Progenitor cell of endocrine pancreas (in vitro differentiated cells): ENCODE measurements at regions not wholly inside any gene's neighbourhood (a gene's known extent, or its start where the extent isn't known, plus 50 kb on each side); places are given as distances from the start of the nearest gene placed in this dataset.
"Not testable (repeated sequence)": the region's sequence is repeated elsewhere in the genome, so short reads cannot be mapped to it uniquely, and the experiment has no call there.

Source experiments
- DNase-seq: peaks from one replicate; pipeline ENCODE4 v3.0.0; 2021; ENCODE audit warnings: low spot score; ENCODE audit not compliant: unreplicated experiment
- H3K27ac Mint-ChIP-seq: 2 replicates; pipeline ENCODE4 v1.8.0; 2021; ENCODE audit warnings: mild to moderate bottlenecking, moderate library complexity, mixed read lengths
- H3K27me3 Mint-ChIP-seq: 2 replicates; pipeline ENCODE4 v1.8.0; 2021; ENCODE audit warnings: mixed read lengths
- H3K36me3 Mint-ChIP-seq: 2 replicates; pipeline ENCODE4 v1.8.0; 2022; ENCODE audit warnings: mixed read lengths; ENCODE audit not compliant: insufficient read depth
- H3K4me1 Mint-ChIP-seq: 2 replicates; pipeline ENCODE4 v1.8.0; 2021; ENCODE audit warnings: low read depth, mixed read lengths
- H3K4me3 Mint-ChIP-seq: 2 replicates; pipeline ENCODE4 v1.8.0; 2021; ENCODE audit warnings: low read depth, mild to moderate bottlenecking, moderate library complexity, mixed read lengths
- H3K9me3 Mint-ChIP-seq: 2 replicates; pipeline ENCODE4 v1.8.0; 2021; ENCODE audit warnings: low read depth, mixed read lengths
- TF ChIP-seq, protein P1 (sequence below): fragments of 200-600 bp; sonication (generic); IDR thresholded peaks from one replicate; pipeline ENCODE4 v1.5.0; 2021; ENCODE audit warnings: antibody characterized with exemption, mild to moderate bottlenecking; ENCODE audit not compliant: unreplicated experiment

DNA sequence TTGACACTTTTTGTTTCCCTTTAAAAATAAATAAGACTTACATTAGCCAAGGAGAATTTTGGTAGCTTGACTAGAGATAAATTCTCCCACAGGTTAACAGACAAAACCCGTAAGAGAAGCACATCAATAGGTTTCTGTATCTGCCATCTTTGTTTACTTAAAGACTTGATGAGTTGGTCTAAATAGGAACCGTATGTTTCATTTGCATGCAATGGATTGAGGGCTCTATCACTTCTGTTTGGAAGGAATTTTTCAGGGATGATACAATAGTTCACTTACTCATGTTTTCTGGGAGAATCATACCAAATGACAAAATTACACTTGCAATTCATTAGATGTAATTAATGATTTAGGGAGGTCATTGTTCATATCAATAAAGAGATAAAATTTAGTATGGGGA, 631.5 kb upstream of the NR2F2 start:
- peaks cover 11% of the 10 kb centered on the region for H3K36me3 Mint-ChIP-seq
- H3K4me1 Mint-ChIP-seq, result no peaks in the 10 kb centered on the region
- no peak overlapping the region for H3K27ac Mint-ChIP-seq
- DNase-seq, result no peak
- H3K4me3 Mint-ChIP-seq, result no peak overlapping the region
- TF ChIP-seq, protein P1, sequence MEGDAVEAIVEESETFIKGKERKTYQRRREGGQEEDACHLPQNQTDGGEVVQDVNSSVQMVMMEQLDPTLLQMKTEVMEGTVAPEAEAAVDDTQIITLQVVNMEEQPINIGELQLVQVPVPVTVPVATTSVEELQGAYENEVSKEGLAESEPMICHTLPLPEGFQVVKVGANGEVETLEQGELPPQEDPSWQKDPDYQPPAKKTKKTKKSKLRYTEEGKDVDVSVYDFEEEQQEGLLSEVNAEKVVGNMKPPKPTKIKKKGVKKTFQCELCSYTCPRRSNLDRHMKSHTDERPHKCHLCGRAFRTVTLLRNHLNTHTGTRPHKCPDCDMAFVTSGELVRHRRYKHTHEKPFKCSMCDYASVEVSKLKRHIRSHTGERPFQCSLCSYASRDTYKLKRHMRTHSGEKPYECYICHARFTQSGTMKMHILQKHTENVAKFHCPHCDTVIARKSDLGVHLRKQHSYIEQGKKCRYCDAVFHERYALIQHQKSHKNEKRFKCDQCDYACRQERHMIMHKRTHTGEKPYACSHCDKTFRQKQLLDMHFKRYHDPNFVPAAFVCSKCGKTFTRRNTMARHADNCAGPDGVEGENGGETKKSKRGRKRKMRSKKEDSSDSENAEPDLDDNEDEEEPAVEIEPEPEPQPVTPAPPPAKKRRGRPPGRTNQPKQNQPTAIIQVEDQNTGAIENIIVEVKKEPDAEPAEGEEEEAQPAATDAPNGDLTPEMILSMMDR, result no peak
- no peaks in the 10 kb centered on the region for H3K27me3 Mint-ChIP-seq
- H3K9me3 Mint-ChIP-seq, result peaks cover 47% of the 10 kb centered on the region

GRCh38 chr15:95699578-95699977, 630.9 kb upstream of the NR2F2 start:
- H3K27me3 Mint-ChIP-seq, result no peaks in the 10 kb centered on the region
- peaks cover 9% of the 10 kb centered on the region for H3K36me3 Mint-ChIP-seq
- no peak for DNase-seq
- no peaks in the 10 kb centered on the region for H3K4me1 Mint-ChIP-seq
- peaks cover 47% of the 10 kb centered on the region for H3K9me3 Mint-ChIP-seq
- H3K27ac Mint-ChIP-seq, result no peak overlapping the region
- no peak overlapping the region for H3K4me3 Mint-ChIP-seq
- TF ChIP-seq, protein P1, result no peak

- H3K36me3 Mint-ChIP-seq, H3K27me3 Mint-ChIP-seq, H3K4me1 Mint-ChIP-seq, H3K4me3 Mint-ChIP-seq, H3K27ac Mint-ChIP-seq, DNase-seq: not testable (repeated sequence)
- H3K9me3 Mint-ChIP-seq, result peaks cover 46% of the 10 kb centered on the region
These were observed 629.8 kb upstream of the NR2F2 start for GRCh38 chr15:95700692-95701091.

DNA sequence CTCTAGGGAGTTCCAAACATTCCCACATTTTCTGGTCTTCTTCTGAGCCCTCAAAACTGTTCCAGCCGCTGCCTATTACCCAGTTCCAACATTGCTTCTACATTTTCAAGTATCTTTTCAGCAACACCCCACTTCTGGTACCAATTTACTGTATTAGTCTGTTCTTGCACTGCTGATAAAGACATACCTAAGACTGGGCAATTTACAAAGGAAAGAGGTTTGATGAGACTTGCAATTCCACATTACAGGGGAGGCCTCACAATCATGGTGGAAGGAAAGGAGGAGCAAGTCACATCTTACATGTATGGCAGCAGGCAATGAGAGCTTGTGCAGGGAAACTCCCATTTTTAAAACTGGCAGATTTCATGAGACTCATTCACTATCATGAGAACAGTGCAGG, 629.1 kb upstream of the NR2F2 start:
- no peak for DNase-seq
- Mint-ChIP-seq H3K9me3 (peaks cover 48% of the 10 kb centered on the region), H3K27ac (no peak overlapping the region), H3K27me3 (no peaks in the 10 kb centered on the region), H3K4me3 (no peak overlapping the region), H3K4me1 (no peaks in the 10 kb centered on the region), H3K36me3 (peaks cover 9% of the 10 kb centered on the region)
- TF ChIP-seq, protein P1, result no peak

DNA sequence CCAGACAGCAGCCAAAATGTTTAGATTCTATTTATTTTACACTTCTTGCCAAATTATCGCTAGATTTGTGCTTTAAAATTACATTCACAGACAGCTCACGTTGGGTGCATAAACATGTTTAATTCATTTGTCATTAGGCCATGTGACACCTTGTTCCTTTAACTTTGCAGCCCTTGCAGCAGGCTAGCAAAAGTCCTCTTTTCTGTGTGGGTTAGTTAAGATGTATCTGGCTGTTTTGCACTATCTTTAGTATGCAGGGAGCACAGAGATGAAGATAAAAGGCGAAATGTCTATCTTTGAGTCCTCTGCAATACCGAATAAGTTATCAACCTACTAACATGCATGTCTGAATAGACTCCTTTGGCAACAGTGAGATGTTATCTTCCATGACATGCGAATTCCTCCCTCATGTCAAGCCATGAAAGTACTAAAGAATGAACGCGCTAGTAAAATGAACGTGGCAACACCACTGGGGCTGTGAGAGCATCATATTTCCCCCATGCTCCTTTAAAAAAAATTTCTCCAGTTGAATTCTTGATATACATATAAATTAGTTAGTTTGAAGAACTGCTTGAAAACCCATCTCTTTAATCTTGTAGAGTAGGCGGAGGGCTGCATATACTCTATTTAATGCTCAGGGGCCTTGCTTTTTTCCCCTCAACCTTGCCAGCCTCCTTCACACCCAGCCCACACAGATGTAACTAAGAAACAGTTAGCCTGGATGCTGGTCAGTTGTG, 620.4 kb upstream of the NR2F2 start:
- H3K27ac Mint-ChIP-seq, result no peak overlapping the region
- no peak for DNase-seq
- H3K4me1 Mint-ChIP-seq, result no peaks in the 10 kb centered on the region
- no peaks in the 10 kb centered on the region for H3K27me3 Mint-ChIP-seq
- H3K36me3 Mint-ChIP-seq, result no peaks in the 10 kb centered on the region
- H3K4me3 Mint-ChIP-seq, result no peak overlapping the region
- H3K9me3 Mint-ChIP-seq, result peaks cover 8% of the 10 kb centered on the region
- TF ChIP-seq, protein P1, result no peak

DNA sequence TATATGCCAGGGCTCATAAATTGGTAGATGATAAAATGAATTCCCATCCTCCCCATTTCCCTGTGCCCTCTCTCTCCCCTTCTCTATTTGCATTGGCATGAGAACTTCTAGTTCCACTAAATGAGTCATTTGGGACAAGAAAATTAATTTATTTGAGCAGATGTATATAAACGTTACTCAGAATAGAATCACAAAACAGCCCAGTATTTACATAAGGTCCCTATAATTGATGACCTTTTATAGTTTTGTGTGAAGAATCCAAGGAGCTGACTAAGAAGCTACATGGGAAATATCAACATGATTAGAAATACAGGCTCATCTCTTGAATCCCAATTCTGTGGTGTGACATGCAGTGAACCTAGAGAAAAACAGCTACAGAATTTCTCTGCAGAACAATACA, 617.7 kb upstream of the NR2F2 start:
- TF ChIP-seq, protein P1, result no peak
- H3K4me3 Mint-ChIP-seq, result no peak overlapping the region
- H3K27ac Mint-ChIP-seq, result no peak overlapping the region
- H3K9me3 Mint-ChIP-seq, result peaks cover 2% of the 10 kb centered on the region
- H3K27me3 Mint-ChIP-seq, result no peaks in the 10 kb centered on the region
- no peak for DNase-seq
- H3K4me1 Mint-ChIP-seq, result peaks cover 11% of the 10 kb centered on the region
- H3K36me3 Mint-ChIP-seq, result no peaks in the 10 kb centered on the region
